Fibroblast of upper back skin (primary cell): ENCODE measurements at regions not wholly inside any gene's neighbourhood (a gene's known extent, or its start where the extent isn't known, plus 50 kb on each side); places are given as distances from the start of the nearest gene placed in this dataset.
A peak's percentile ranks its signal among the peaks of the same experiment; 100 is the strongest.

Experiments
- DNase-seq: peaks from one replicate; pipeline ENCODE4 v3.0.0-alpha.2; 2013

GRCh38 chr9:80569236-80569635 lies 997.5 kb downstream of the TLE4 start:
- DNase-seq, result no peak

- DNase-seq, result no peak
Observed at GRCh38 chr9:80561526-80561925, 989.8 kb downstream of the TLE4 start.

GRCh38 chr9:80560976-80561375 lies 989.2 kb downstream of the TLE4 start:
- no peak for DNase-seq

- no peak for DNase-seq
Observed at GRCh38 chr9:80557256-80557655, 985.5 kb downstream of the TLE4 start.

DNA sequence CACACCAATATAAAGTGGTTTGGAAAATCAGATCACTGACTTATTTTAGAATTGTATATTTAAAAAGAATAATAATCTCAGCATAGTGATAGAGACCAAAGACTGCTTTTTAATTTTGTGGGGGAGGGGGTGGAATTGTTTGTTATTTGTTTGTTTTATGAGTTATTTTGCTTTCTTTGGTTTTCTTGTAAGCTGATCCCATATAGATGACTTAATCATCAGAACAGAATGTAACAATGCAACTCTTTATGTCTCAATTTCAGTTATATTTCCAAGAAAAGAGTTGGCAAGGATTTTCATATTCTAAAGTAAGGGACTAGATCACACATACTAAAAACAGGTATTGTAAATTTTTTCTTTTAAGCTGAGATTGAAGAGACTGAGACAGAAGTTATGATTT lies 984.9 kb downstream of the TLE4 start:
- peak; percentile 7 for DNase-seq

DNA sequence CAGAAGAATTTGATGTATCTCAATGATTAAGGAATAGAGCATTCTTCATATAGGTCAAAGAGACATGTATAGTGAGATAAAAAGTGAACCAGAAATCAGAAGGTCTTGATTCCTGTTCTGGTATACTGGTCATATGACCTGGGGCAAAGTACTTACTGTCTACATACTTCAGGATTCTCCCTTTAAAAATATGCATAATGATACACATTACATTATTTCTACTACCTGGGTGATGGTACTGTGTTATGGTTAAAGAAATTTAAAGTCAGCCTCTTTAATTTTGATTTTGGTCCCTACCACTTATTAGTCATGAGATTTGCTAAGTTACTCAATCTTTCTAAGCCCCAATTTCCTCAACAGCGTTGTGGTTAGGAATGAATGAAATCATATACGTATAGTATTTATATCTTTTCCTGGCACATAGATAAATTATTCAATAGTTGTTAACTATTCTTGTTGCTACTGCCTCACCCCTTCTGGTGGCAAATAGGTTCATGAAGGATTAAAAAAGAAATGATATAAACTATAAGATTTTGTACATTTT lies 984.1 kb downstream of the TLE4 start:
- peak; percentile 5 for DNase-seq

GRCh38 chr9:80554856-80555255 lies 983.1 kb downstream of the TLE4 start:
- no peak for DNase-seq

GRCh38 chr9:80554301-80554700 lies 982.5 kb downstream of the TLE4 start:
- no peak for DNase-seq

DNA sequence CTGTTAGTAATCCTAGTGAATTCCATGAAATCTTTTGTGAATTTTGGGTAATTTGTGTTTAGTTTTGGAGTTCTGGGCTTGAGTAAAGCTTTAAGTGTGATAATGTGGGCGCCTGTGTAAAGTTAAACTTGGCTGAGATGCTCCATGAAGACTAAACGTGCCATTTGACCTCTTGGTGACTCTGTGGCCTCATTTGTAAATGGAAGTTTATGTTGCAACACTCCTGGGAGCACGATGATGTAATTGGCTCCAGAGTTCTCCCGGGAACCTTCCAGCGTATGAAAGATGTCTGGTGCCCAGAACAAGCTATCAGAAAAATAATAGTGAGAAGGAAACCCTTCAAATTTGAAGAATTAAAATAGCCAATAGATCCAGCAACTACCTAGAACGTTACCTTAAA lies 981.2 kb downstream of the TLE4 start:
- DNase-seq, result no peak

- DNase-seq, result no peak
Observed at GRCh38 chr9:80550181-80550580, 978.4 kb downstream of the TLE4 start.

DNA sequence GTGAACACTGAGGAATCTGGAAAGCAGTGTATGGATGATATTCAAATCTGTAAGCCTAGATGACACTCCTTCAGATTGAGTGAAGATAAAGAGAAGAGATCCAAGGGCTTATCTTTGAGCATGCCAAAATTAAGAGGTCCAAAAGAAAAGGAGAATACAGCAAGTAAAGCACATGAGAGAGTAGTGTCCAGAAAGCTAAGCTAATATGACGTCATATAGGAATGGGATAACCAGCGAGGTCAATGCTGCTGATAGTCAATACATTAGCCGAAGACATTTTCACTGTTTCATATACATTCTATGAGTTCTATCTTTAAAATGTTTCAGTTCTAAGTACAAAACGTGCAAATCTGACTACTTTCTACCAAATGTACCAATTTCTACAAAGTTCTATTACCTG lies 975.8 kb downstream of the TLE4 start:
- DNase-seq, result no peak

DNA sequence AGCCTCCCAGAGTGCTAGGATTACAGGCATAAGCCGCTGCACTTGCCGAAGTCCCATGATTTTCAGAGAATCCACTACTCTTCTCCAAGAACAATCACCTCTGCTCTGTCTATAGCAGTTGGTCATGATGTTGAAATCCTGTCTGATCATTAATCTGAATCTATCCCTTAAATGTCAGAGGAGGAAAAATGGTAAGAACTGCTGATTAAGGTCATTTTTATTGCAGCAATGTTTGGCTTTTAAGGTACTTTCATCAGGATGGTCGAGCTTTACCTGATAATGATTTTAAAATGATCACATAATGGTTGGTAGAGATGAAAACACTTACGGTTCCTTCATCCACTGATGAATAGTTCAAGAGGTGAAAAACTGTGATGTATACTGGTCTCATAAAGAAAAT lies 968.6 kb downstream of the TLE4 start:
- no peak for DNase-seq

GRCh38 chr9:80538976-80539375 lies 967.2 kb downstream of the TLE4 start:
- no peak for DNase-seq

DNA sequence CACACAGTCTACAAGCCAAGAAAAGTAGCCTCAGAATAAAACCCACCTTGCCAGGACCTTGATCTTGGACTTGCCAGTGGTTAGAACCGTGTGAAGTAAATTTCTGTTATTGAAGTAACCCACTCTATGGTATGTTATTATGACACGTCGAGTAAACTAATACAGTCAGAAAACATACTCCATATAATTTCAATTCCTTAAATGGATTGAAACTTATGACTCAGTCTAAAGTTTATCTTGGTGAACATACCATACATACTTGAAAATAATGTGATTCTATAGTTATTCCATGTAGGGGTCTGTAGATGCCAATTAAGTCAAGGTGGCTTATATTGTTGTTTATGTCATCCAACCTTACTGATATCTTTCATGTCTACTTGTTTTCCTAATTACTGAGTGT lies 950.7 kb downstream of the TLE4 start:
- DNase-seq, result no peak

GRCh38 chr9:80521151-80521550 lies 949.4 kb downstream of the TLE4 start:
- no peak for DNase-seq

GRCh38 chr9:80520231-80520630 lies 948.5 kb downstream of the TLE4 start:
- no peak for DNase-seq

DNA sequence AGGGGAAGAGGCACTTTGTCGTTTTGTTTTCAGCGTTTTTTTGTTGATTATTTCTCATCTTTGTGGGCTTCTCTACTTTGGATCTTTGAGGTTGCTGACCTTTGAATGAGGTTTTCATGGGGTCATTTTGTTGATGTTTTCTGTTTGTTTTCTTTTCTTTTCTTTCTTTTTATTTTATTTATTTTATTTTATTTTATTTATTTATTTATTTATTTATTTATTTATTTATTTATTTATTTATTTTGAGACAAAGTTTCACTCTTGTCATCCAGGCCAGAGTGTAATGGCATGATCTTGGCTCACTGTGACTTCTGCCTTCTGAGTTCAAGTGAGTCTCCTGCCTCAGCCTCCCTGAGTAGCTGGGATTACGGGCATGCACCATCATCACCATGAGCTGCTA lies 946.7 kb downstream of the TLE4 start:
- DNase-seq, result no peak

DNA sequence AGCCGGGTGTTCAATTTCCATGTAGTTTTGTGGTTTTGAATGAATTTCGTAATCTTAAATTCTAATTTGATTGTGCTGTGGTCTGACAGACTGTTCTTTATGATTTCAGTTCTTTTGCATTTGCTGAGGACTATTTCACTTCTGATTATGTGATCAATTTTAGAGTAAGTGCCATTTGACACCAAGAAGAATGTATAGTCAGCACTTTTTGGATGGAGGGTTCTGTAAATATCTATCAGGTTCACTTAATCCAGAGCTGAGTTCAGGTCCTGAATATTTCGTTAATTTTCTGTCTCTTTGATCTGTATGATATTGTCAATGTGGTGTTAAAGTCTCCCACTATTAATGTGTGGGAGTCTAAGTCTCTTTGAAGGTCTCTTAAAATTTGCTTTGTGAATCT lies 944.9 kb downstream of the TLE4 start:
- DNase-seq, result no peak

- no peak for DNase-seq
Observed at GRCh38 chr9:80509358-80509757, 937.6 kb downstream of the TLE4 start.

- DNase-seq, result no peak
Observed at GRCh38 chr9:80507611-80508010, 935.8 kb downstream of the TLE4 start.

DNA sequence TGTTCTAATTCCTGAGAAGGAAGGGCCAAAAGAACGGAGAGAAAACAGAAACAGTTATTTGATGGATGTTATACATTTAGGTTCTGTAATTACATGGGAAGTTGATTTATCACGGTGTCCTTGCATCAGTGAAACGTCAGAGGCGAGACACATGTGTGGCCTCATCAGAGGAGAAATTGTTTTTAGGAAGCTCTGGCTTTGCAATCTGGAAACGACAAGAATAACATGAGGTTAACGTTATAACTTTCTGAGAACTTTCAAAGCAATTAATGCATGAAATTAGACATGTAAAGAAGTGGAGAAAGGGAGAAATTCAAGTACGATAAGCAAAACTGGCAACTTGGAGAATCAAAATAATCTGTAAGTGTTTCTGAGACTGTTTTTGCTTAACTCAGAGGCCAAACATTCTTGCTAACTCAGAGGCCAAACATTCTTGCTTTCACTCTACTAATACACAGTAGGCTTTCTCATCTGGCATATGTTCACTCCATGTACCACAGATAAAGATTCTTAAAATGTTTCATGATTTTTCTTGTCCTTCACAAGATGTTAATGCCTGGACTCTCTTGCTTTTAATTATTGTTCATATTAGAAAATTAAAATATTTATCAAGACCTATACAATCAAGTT lies 933.0 kb downstream of the TLE4 start:
- peak; percentile 6 for DNase-seq

DNA sequence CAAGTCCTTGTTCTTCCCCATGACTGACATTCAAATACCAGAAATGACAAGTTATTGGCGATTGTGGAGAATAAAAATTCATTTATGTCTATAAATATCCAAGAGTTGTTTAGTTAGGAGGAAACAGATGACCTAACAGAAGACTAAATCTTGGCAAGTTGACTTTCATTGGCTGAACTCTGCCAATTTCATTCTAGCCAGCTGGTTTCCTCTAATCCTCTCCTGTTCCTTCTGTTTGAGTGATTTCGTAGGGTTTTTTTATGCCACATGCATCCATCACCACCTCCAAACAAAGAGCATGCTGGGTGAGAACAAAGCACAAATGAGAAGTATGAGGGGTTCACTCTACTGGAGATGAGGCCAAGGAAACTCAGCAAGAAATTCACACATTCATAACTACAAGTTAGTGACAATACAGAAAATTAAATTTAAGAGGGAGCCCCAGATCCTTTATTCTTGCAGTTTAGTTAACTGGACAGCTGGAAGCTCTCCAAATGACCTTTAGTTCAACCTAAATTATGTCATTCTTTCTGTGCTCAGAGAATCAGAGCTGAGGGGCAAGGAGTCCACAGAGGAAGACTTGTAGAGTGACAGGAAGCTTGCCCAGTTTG lies 932.0 kb downstream of the TLE4 start:
- no peak for DNase-seq

- DNase-seq, result no peak
Observed at GRCh38 chr9:80502306-80502705, 930.5 kb downstream of the TLE4 start.

DNA sequence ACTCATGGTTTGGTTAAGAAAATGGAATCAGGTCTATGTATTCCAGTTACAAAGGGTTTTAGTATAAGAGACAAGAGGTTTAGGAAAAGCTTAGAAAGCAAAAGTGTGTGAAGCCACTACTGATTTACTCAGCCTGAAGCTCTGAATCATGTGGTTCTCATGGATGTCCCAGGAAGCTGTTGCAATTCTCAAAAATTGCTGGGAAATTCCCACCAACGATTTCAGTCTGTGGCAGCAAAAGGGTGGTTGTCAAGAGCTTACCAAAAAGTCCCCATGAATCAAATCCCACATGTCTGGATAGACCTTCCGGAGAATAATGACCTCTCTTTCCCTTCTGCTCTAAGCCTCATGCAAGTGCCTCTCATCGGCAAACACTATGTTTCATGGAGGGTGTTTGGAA lies 929.9 kb downstream of the TLE4 start:
- peak; percentile 22 for DNase-seq

- DNase-seq, result no peak
Observed at GRCh38 chr9:80500300-80500699, 928.5 kb downstream of the TLE4 start.
